ENCODE measurements at regions not wholly inside any gene's neighbourhood (a gene's known extent, or its start where the extent isn't known, plus 50 kb on each side); places are given as distances from the start of the nearest gene placed in this dataset.

GRCh38 chr3:64873400-64873799 lies 185.6 kb upstream of the ADAMTS9 start:
- Mint-ChIP-seq H3K4me1 (peaks cover 9% of the 10 kb centered on the region), H3K27me3 (ENCODE audit: low read depth) (no peaks in the 10 kb centered on the region), H3K36me3 (peaks cover 9% of the 10 kb centered on the region), H3K4me3 (no peak overlapping the region), H3K27ac (no peak overlapping the region), H3K9me3 (peaks cover 16% of the 10 kb centered on the region)
- no peak for DNase-seq (ENCODE audit: low spot score in 2 of 2, unreplicated experiment in 2 of 2)
- no peak for TF ChIP-seq CTCF (IDR thresholded peaks at IDR 0.05; ENCODE audit: unreplicated experiment)

- Mint-ChIP-seq H3K9me3 (peaks cover 18% of the 10 kb centered on the region), H3K4me3 (no peak overlapping the region), H3K27ac (no peak overlapping the region), H3K36me3 (peaks cover 9% of the 10 kb centered on the region), H3K27me3 (ENCODE audit: low read depth) (no peaks in the 10 kb centered on the region), H3K4me1 (peaks cover 2% of the 10 kb centered on the region)
- TF ChIP-seq CTCF (IDR thresholded peaks at IDR 0.05; ENCODE audit: unreplicated experiment), result no peak
- no peak for DNase-seq (ENCODE audit: low spot score in 2 of 2, unreplicated experiment in 2 of 2)
Observed at GRCh38 chr3:64872345-64872744, 184.5 kb upstream of the ADAMTS9 start.

- Mint-ChIP-seq H3K36me3 (peaks cover 9% of the 10 kb centered on the region), H3K27me3 (ENCODE audit: low read depth) (no peaks in the 10 kb centered on the region), H3K27ac (no peak overlapping the region), H3K4me1 (peaks cover 3% of the 10 kb centered on the region), H3K9me3 (peaks cover 18% of the 10 kb centered on the region), H3K4me3 (no peak overlapping the region)
- no peak for TF ChIP-seq CTCF (IDR thresholded peaks at IDR 0.05; ENCODE audit: unreplicated experiment)
- DNase-seq (ENCODE audit: low spot score in 2 of 2, unreplicated experiment in 2 of 2), result no peak
Observed at GRCh38 chr3:64871834-64872249, 184.0 kb upstream of the ADAMTS9 start.

- peaks cover 5% of the 10 kb centered on the region for H3K4me1 Mint-ChIP-seq
- no peak for TF ChIP-seq CTCF (IDR thresholded peaks at IDR 0.05; ENCODE audit: unreplicated experiment)
Observed at GRCh38 chr3:64870876-64871646, 183.3 kb upstream of the ADAMTS9 start.

GRCh38 chr3:64867224-64867623 lies 179.4 kb upstream of the ADAMTS9 start:
- no peaks in the 10 kb centered on the region for H3K27me3 Mint-ChIP-seq (ENCODE audit: low read depth)
- no peak for DNase-seq (ENCODE audit: low spot score in 2 of 2, unreplicated experiment in 2 of 2)
- H3K36me3 Mint-ChIP-seq, result peaks cover 9% of the 10 kb centered on the region
- TF ChIP-seq CTCF (IDR thresholded peaks at IDR 0.05; ENCODE audit: unreplicated experiment), result no peak
- H3K4me3 Mint-ChIP-seq, result no peak overlapping the region
- peaks cover 5% of the 10 kb centered on the region for H3K4me1 Mint-ChIP-seq
- peaks cover 18% of the 10 kb centered on the region for H3K9me3 Mint-ChIP-seq
- no peak overlapping the region for H3K27ac Mint-ChIP-seq

More at GRCh38 chr3:64870876-64871646, 183.3 kb upstream of the ADAMTS9 start:
- H3K27ac Mint-ChIP-seq, result no peak overlapping the region
- peaks cover 18% of the 10 kb centered on the region for H3K9me3 Mint-ChIP-seq
- H3K36me3 Mint-ChIP-seq, result peaks cover 9% of the 10 kb centered on the region
- DNase-seq (ENCODE audit: low spot score in 2 of 2, unreplicated experiment in 2 of 2), result no peak
- H3K4me3 Mint-ChIP-seq, result no peak overlapping the region
- H3K27me3 Mint-ChIP-seq (ENCODE audit: low read depth), result no peaks in the 10 kb centered on the region
